EL (cell line): ENCODE measurements at regions not wholly inside any gene's neighbourhood (a gene's known extent, or its start where the extent isn't known, plus 50 kb on each side); places are given as distances from the start of the nearest gene placed in this dataset.
"Not testable (repeated sequence)": the region's sequence is repeated elsewhere in the genome, so short reads cannot be mapped to it uniquely, and the experiment has no call there.

Experiments used
- DNase-seq: peaks from one replicate; pipeline ENCODE4 v3.0.0-alpha.2; 2016

DNA sequence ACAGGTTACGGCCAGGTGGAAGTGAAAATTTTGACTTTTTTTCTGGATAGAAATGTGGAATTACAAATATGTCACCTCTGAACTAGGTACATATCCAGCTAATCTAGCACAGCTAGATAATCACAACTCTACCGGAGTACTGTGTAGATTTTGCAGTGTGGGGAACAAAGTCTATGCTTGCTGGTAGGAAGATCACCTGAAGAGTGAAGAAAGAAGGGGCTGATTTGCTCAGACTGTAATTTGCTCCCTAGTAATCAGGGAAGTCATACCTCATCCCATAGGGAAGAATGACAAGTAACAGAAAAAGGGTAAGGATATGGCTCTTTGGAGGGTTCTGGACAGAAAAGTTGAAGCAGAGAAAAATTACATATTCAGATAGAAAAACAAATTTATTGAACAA lies 319.6 kb upstream of the TMPRSS15 start:
- no peak for DNase-seq

DNA sequence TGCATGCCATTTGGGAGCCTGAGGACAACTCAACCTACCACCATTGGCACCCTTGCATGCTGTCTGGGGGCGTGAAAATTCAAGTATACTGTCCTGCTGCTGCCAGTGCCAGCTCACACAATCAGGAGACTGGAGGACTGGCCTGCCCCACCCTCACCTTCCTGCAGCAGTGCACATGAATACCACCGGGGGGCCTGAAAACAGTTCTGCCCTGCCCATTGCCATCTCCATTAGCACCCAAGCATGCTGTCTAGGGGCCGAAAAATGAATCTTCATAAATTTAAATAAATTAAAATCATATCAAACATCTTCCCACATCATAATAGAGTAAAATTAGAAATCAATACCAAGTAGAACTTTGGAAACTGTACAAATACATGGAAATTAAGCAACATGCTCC lies 322.1 kb upstream of the TMPRSS15 start:
- DNase-seq, result no peak

DNA sequence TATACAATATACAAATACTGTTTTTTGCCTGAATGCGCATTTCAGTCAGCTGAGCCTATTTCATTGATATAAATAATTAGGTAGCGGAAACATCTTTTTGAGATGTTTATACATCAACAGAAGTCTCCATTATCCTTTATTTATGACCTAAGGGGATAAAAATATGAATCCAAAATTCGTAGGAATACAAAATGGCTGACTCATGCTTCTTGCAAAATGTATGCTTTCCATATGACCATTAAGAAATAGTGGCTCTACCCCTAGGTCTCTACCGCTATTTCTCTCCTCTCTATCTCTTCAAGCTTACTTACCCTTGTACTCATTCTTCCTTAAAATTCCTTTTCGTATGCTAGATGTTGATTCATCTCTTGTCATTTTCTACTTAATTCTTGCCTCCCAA lies 338.4 kb upstream of the TMPRSS15 start:
- no peak for DNase-seq

DNA sequence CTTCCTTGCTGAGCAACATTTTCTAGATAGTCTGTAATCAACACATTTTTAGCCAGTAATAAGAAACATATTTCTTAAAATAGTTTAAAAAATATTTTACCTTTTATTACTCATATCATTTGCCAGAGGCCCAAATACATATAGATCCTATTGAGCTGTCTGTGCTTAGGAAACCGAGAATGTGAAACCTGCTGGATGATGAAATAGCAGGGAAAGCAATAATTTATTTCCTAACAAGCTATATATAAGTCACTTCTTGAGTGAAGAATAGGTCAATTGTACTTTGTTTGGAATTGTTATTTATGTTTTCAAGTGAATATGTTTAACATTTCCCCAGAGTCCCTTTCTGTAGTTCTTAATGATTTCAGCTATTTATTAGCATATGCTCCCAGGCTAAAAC lies 339.9 kb upstream of the TMPRSS15 start:
- DNase-seq, result no peak

DNA sequence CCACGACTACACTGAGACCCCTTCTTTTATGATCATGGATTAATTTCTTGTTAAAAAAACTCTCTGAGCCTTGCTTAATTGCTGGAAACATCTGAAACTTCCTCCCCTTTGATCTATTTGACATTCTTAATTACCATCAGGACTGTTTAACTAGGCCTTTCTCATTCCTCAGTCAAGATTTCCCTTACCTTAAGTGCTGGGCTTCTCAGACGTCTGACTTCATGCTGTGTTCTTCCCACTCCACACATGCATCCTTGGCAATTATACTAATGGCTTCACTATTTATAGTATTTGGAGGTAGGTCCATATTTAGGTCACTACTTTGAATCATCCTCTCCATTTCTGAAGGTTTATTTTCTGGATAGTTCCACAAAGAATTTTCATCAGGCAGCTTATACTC lies 341.3 kb upstream of the TMPRSS15 start:
- DNase-seq, result no peak

DNA sequence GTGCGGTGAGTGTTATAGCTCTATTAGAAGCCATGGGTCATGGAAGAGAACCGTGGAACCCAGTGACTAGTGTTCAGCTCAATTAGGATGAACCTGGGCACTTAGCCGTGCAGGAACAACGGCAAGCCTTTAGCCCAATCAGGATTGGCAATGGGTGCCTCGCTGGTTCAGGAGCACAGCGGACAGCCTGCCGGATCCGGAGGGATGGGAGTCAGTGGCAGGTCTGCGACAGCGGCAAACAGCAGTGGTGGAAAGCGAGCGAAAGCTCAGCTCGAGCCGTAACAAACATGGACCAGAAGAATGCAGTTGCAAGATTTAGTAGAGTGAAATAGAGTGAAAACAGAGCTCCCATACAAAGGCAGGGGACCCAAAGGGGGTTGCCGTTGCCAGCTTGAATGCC lies 349.3 kb upstream of the TMPRSS15 start:
- not testable (repeated sequence) for DNase-seq

DNA sequence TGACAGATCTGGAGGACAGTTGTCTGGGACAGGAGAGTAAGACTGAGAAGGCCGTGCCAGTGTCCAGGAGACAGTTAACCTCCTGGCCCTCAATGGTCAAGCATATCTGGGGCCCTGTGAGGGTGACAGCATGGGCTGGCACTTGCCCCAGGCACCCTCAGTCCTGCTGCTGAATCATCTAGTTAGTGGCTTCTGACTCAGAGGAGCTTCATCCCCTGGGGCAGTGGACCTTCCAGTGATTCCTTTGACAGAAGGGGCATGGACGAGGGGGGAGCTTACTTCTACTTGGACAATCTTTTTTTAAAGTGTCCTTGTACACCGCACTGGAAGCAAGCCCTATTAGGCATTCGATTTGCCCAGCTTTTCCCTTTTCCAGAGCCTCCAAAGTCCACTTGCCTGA lies 352.7 kb upstream of the TMPRSS15 start:
- DNase-seq, result not testable (repeated sequence)

DNA sequence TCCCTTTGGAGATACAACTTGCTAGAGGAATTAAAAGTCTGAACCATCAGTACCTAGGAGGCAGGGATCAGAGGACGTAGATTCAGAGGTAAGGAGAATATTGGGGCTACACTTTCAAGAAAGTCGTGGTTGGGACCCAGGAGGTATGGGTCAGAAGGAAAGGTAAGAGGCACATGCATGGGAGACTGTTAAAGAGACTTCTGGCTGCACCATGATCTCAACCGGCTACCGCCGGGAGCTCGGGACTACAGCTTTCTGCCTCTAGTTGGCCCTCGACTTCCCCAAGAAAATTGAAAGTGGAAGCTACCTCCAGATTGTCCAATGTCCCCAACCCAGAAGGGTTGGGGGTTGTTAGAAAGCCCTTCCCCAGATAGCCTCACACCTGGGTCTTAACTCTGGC lies 355.7 kb upstream of the TMPRSS15 start:
- no peak for DNase-seq

DNA sequence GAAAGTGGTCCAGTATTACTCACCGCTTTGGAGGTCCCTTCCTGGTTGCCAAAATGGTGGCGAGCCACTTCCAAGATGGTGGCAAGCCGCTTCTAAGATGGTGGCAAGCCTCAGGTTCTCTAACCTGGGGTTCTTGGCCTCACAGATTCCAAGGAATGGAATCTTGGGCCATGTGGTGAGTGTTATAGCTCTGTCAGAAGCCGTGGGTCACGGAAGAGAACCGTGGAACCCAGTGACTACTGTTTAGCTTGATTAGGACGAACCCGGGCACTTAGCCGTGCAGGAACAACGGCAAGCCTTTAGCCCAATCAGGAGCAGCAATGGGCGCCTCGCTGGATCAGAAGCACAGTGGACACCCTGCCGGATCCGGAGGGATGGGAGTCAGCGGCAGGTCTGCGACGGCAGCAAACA lies 356.2 kb upstream of the TMPRSS15 start:
- DNase-seq, result no peak

DNA sequence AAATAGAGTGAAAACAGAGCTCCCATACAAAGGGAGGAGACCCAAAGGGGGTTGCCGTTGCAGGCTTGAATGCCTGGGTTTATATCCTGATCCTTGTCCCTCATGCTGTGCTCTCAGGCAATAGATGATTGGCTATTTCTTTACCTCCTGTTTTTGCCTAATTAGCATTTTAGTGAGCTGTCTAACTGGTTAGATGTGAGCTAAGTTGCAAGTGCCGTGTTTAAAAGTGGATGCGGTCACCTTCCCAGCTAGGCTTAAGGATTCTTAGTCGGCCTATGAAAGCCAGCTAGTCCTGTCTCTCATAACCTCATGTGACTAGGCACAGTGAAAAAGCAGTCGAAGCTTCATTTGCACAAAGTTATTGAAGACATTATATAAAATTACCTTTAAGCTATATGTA lies 356.7 kb upstream of the TMPRSS15 start:
- no peak for DNase-seq

DNA sequence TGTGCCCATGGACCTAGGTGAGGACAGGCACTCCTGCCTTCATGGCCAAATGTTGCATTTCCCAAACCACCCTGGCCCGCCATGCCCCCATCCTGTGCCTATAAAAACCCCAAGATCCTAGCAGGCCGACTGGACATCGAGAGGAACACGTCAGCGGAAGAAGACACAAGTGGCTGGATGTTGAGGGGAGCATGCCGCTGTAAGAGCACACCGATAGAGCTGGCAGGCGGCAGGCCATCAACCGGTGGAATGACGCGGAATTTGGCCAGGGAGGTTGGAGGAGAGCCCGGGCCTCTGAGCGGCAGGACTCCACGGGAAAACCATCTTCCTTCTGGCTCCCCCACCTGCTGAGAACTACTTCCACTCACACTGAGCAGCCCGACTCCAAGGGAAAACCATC lies 361.1 kb upstream of the TMPRSS15 start:
- no peak for DNase-seq

DNA sequence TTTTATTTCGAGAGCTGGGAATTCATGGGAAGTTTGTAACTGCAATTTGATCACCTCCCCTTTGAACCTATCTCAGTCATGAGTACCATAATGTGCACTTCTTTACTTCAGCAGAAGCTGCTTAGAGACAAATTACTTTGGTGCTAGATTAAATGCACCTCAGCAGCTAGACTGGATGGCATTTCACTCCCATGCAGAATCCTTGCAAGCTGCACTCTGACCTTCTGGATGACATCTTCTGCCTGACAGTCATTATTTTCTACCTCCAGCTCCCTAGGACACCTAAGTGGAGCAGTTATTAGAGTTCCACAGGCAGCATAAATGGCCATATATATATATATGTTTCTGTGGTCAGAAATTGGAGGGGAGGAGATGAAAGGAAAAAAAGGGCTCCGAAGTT lies 366.0 kb upstream of the TMPRSS15 start:
- DNase-seq, result no peak

DNA sequence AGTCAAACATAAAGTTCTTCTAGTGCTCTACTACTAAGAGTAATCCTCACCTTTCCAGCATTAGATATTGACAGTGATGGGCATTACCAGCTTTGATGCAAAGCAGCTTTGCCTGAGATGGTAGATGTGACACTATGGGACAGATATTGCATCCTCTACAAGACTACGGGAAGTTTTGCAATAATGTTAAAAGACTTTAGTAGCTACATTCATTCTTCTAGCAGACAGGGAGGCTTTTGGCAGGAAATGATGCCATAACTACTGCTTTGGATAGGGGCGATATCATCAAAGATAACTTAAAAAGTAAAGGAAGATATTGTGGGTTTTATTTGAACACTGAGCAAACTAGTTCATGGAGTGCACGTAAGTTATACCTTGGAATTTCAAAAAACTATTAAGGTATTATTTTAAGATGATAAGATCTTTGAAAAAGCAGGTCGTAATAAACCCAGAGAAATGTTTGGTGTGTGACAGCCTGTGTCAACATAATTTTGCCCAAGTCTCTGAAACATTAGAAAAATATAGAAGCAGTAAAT lies 368.3 kb upstream of the TMPRSS15 start:
- no peak for DNase-seq

DNA sequence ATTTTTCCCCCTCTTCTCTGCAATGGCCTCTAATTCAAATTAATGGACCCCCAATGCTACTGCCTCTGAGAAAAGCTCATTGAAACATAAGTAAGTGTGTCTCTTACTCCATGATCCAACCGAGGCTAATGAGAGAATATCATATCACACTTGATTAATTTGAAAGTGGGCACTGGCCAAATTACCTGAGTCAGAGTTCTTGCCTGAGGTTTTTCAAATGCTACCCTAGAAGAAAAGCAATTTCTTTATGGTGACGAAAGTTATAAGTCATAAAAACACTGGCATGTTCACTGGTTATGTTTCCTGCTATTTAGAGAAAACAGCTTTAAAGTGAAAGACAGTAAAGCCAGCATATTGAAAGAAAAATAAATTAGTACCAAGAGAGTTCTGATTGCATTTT lies 368.8 kb upstream of the TMPRSS15 start:
- DNase-seq, result no peak

DNA sequence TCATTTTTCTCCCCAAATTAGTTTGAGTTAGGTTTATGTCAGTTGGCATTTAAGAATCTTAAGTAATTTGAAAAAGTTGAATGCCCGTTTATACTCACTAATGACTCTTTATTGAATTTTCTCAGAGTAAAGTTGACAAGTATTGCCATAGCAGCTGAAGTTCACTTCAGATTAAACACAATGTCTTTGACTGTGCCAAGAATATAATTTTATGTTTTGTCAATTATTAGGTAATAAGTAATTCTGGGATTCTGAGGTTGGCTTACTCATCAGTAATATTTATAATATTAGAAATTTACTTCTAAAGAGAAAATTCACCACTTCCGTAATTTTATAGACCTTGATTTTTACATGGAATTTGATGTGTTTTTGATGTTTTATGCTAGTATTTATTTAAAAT lies 369.3 kb upstream of the TMPRSS15 start:
- DNase-seq, result no peak

DNA sequence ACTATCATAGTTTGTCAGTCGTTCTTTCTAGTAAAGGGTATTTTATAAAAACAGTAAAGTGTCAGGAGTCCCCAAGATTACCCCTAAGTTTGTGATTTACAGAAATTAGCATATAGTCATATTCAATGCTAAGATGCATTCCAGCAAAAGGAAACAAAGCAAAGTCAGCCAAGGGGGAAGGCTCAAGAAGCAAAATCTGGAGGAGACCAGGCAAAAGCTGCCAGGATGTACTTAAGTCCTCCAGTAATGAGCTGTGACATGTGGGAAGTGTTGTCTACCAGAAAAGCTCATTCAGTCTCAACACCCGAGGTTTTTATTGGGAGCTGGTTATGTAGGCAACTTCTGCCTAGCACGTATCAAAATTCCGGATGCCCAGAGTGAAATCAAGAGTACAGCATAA lies 373.4 kb upstream of the TMPRSS15 start:
- no peak for DNase-seq

DNA sequence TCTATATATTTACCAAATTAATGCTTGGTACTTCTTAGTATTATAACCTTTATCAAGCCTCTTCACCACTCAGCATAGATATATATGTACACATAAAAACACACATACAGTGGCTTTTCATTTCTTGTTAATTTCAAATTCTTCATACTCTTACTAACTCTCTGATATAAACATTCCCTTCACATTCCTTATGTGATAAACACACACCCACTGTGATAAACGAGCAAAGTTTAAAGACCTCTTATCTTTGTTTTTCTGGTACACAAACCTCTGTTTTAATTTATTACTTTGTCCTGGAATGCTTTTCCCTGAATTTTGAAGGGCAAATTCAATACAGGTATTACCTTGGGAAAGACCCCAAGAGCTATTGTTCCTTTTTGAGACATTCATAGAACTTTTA lies 379.1 kb upstream of the TMPRSS15 start:
- DNase-seq, result no peak

DNA sequence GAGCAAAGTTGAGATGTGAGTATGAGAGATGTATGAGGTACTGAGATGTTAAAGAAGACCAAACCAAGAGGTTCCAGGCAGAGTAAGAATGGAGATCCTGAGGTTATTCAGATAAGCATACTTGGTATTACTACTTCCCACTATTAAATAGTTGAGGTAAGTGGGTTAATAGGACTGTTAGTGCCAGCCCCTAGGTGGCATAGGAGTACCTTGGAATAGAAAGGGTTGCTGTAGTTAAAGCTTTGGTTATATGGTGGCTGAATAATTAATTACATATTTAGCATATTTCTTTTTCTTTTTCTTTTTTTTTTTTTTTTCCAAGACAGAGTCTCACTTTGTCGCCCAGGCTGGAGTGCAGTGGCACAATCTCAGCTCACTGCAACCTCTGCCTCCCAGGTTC lies 397.9 kb upstream of the TMPRSS15 start:
- DNase-seq, result no peak

DNA sequence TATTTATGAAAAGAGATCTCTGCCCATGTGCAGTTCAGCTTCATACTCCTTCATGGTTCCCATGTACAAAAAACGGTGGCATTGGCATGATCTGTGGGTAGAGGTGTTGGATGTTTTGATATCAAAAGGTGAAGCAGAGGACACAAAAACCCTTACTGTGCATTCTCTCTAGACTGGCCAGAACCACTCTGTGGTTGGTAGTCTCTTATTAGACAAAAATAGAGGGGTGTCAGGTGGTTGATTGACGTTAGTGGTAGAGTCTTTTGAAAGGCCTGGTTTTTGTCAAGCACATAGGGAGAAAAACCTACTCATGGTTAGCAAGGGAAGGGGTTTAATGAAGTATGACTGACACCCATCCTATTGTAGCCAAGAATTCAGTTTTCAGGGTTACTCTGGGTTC lies 400.0 kb upstream of the TMPRSS15 start:
- no peak for DNase-seq

DNA sequence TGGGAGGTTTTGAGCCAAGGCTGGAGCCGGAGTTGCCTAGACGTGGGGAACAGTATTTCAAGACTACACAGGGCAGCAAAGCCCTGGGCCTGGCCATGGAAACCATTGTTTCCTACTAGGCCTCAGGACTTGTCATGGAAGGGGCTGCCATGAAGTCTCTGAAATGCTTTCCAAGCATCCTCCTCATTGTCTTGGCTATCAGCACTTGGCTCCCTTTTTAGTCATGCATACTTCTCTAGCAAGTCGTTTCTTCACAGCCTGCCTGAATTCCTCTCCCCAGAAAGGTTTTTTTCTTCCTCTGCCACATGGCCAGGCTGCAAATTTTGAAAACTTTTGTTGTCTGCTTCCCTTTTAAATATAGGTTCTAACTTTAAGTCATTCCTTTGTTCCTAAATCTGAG lies 406.6 kb upstream of the TMPRSS15 start:
- DNase-seq, result no peak

DNA sequence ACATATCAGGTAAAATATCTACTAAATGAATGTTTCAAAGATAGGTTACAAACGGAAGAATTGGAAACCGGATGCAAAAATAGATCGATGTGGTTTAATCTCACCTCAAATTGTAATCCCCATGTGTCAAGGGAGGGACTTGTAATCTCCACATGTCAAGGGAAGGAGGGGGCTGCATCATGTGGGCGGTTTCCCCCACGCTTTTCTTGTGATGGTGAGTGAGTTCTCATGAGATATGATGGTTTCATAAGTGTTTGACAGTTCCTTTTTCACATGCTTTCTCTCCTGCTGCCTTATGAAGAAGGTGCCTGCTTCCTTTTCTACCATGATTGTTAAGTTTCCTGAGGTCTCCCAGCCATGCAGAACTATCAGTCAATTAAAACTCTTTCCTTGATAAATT lies 408.7 kb upstream of the TMPRSS15 start:
- DNase-seq, result no peak

DNA sequence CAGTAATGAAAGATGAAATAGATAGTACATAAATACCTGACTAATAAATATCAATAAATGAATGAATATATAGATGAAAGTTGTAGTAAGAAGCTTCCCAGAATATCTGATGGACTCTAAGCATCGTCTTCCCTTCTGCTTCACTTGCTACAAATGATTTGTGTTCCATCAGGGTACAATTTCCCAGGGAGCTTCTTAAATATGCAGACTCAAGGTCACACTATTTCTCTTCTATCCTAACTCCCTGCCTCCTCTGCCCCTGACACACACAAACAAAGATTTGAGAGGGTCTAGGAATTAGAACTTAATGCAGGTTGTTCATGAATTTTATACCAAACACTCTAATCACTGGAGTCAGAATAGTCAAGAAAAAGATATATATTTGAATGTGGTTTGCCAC lies 415.9 kb upstream of the TMPRSS15 start:
- no peak for DNase-seq

DNA sequence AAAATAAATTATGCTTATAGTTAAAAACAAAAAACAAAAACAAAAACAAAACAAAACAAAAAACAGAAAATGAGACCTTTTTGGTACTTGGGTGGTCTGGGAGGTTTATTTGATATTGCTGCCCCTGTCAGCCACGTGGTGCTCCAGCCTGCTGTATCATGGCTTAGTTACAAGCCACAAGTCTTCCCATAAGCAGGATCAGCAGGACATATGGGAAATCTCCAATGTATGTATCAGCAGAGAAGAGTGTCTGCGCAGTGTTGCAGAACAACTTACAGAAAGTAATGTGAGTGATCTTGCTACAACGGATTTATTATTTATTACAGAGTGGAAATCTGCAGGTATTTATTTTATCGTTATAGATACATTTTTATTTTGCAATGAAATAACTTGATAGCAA lies 423.0 kb upstream of the TMPRSS15 start:
- no peak for DNase-seq

DNA sequence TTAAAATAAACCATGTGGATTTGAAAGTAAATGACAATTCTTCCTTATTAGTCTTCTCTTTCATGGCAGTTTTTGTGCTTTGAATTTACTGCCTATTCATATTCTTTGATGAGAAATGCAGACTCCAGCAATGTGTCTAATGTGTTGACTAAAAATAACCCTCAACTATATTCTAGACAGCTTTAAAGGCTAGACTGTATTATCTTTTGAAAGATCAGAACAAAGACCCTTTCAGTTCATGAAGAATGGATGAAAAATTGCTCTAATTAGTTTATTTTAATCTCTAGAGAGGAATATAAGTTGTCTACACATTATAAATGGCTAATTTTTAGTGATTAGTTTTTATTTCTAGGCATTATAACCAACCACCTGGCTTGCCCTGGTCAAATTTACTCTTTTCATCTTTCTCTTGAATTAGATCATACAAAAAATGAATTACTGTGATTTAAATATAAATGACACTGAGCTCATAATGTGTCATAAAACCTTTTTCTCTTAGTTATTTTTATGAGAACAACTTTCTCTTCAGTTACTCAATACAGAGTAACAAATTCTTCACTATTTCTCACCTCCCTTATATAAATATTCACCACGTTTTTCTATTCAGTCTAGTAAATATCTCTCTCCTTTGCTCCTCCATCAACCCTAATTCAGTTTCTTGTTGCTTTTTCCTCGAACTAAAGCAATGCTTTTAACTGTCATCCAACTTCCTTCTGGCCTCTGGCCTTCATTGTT lies 428.5 kb upstream of the TMPRSS15 start:
- DNase-seq, result no peak

DNA sequence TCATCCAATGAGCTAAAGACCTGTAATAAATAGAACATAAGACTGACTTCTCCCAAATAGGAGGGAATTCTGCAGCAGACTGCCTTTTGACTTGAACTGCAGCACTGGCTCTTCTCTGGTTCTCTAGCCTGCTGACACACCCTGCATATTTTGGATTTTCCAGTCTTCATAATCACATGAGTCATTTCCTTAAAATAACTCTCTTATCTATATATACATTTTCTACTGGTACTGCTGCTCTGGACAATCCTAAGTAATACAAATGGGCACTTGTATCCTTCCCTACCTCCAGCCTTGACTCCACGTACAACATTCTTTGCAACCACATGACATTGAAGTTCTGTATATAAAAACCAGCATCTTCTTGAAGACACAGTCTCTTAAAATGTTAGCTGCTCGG lies 429.4 kb upstream of the TMPRSS15 start:
- DNase-seq, result no peak
